ENCODE measurements at regions not wholly inside any gene's neighbourhood (a gene's known extent, or its start where the extent isn't known, plus 50 kb on each side); places are given as distances from the start of the nearest gene placed in this dataset.

DNA sequence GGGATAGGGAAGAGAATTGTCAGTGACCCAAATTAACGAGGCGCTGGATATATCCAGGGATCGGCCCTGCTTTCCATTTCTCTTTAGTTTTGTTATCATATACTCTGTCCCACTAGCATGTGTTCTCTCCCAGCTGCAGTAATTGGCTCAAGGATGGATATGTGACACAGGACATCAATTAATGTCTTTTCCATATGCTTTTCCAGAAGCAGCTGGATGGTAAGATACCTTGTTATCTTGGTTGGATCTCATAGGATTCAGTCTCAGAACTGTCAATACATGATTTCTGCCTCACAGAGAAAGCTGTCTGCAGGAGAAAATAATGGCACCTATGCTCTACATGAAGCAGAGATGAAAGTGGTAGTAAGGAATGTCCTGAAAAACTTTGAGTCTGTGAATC, 157.1 kb upstream of the SPRY2 start:
- TF ChIP-seq SP1 (IDR thresholded peaks at IDR 0.05) (no peak), HDGF (IDR thresholded peaks at IDR 0.05; ENCODE audit: borderline replicate concordance) (no peak)
